CD4-positive, alpha-beta T cell (primary cell): ENCODE measurements at regions not wholly inside any gene's neighbourhood (a gene's known extent, or its start where the extent isn't known, plus 50 kb on each side); places are given as distances from the start of the nearest gene placed in this dataset.

Experiments
- ATAC-seq: fragments of 200-7000 bp; cut with Tn5 transposase; one replicate; pipeline ENCODE4 v1.10.0; 2022; ENCODE audit warnings: mild to moderate bottlenecking; ENCODE audit not compliant: poor library complexity
- CTCF ChIA-PET: fragments of 350-600 bp; sonication (Branson Sonifier 250); formaldehyde crosslinking; loops from one replicate; lab custom pipeline; 2021; ENCODE audit warnings: antibody characterized with exemption, inconsistent platforms; lab: Charles Lee
- POLR2A ChIA-PET: fragments of 350-600 bp; sonication (Branson Sonifier 250); formaldehyde crosslinking; loops from one replicate; lab custom pipeline; 2021; ENCODE audit warnings: antibody characterized with exemption, inconsistent platforms; lab: Charles Lee
- DNase-seq, 14 experiments: peaks; one replicate each; pipeline ENCODE4 v3.0.0-alpha.2; 2013 to 2020; ENCODE audit warnings: mixed read lengths in 2 of 14
- H3K27ac ChIP-seq, 2 donors: one replicate each; pipeline versions ENCODE4 v1.5.1 to v1.7.0; 2013; ENCODE audit warnings: low read length in 2 of 2, low read depth in 1 of 2, mild to moderate bottlenecking in 1 of 2
- H3K27me3 ChIP-seq, 2 experiments: 1 replicate in 1 of 2; 2 replicates in 1 of 2; pipeline versions ENCODE4 v1.6.1 to v1.7.0; 2013; ENCODE audit warnings: low read length in 2 of 2, control low read depth in 1 of 2, mild to moderate bottlenecking in 1 of 2, moderate library complexity in 1 of 2; ENCODE audit not compliant: insufficient read depth in 2 of 2, control insufficient read depth in 1 of 2
- H3K36me3 ChIP-seq: one replicate; pipeline ENCODE4 v1.6.1; 2013; ENCODE audit warnings: low read length, control low read depth; ENCODE audit not compliant: insufficient read depth
- H3K4me1 ChIP-seq: one replicate; pipeline ENCODE4 v1.6.1; 2013; ENCODE audit warnings: low read length, control low read depth; ENCODE audit not compliant: insufficient read depth
- H3K4me3 ChIP-seq: one replicate; pipeline ENCODE4 v1.5.1; 2013; ENCODE audit warnings: mild to moderate bottlenecking, low read length, moderate library complexity
- H3K9me3 ChIP-seq, 2 experiments: 1 replicate in 1 of 2; 2 replicates in 1 of 2; pipeline versions ENCODE4 v1.6.1 to v1.7.0; 2013; ENCODE audit warnings: low read length in 2 of 2, mild to moderate bottlenecking in 2 of 2, control low read depth in 1 of 2, moderate library complexity in 1 of 2; ENCODE audit not compliant: control insufficient read depth in 1 of 2, insufficient read depth in 1 of 2
- H3K27ac Mint-ChIP-seq: one replicate; pipeline ENCODE4 v1.8.0; 2020; ENCODE audit warnings: mixed read lengths
- H3K27me3 Mint-ChIP-seq: one replicate; pipeline ENCODE4 v1.8.0; 2021; ENCODE audit warnings: mixed read lengths
- H3K36me3 Mint-ChIP-seq: one replicate; pipeline ENCODE4 v1.8.0; 2021; ENCODE audit warnings: low read depth, mixed read lengths
- H3K4me1 Mint-ChIP-seq: one replicate; pipeline ENCODE4 v1.8.0; 2021; ENCODE audit warnings: low read depth, mixed read lengths
- H3K4me3 Mint-ChIP-seq: one replicate; pipeline ENCODE4 v1.8.0; 2020; ENCODE audit warnings: mild to moderate bottlenecking, mixed read lengths
- H3K9me3 Mint-ChIP-seq: one replicate; pipeline ENCODE4 v1.8.0; 2020; ENCODE audit warnings: mixed read lengths
- CTCF ChIP-seq: fragments of 200-600 bp; IDR thresholded peaks from one replicate; pipeline ENCODE4 v1.8.0; 2022; ENCODE audit warnings: antibody characterized with exemption, mild to moderate bottlenecking
- intact Hi-C, 2 experiments: fragments of 100-400 bp; cut with DNase I in 1 of 2; cut with micrococcal nuclease in 1 of 2; formaldehyde crosslinking; loops; one replicate each; pipeline versions ENCODE4 v1.15.1 to v1.9.0; 2023 to 2025; cut with DNase I, micrococcal nuclease

DNA sequence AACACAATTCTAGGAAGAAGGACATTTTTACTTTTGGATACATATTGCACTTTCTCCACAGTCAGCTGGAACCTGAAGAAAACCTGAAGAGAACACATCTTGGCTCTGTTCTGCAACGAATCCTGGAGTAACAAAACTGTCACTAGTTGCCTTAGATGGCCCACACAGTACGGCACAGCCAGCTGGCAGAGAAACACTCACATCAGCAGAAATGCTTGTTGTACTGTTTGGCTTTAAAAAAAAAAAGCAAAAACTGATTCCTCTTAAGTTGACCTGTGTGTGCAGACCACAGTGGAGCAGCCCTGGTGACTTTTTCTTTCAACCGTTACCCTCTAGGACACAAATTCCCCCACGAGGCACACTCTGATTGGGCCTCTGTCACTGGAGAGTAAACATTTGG lies 152.3 kb upstream of the TWIST2 start:
- intact Hi-C loops: no loop called here
- Histone ChIP-seq H3K27ac (no peak overlapping the region), H3K4me3 (no peak overlapping the region), H3K27me3 (no peaks in the 10 kb centered on the region), H3K36me3 (no peaks in the 10 kb centered on the region), H3K4me1 (no peaks in the 10 kb centered on the region), H3K9me3 (peaks cover 0 to 4% of the 10 kb centered on the region in 2 experiments)
- CTCF ChIA-PET: no interaction called here
- Mint-ChIP-seq H3K4me3 (no peak overlapping the region), H3K4me1 (no peaks in the 10 kb centered on the region), H3K27me3 (no peaks in the 10 kb centered on the region), H3K36me3 (no peaks in the 10 kb centered on the region), H3K27ac (no peak overlapping the region), H3K9me3 (no peaks in the 10 kb centered on the region)
- no peak for TF ChIP-seq CTCF
- DNase-seq: no peak
- POLR2A ChIA-PET: no interaction called here
- no peak for ATAC-seq

DNA sequence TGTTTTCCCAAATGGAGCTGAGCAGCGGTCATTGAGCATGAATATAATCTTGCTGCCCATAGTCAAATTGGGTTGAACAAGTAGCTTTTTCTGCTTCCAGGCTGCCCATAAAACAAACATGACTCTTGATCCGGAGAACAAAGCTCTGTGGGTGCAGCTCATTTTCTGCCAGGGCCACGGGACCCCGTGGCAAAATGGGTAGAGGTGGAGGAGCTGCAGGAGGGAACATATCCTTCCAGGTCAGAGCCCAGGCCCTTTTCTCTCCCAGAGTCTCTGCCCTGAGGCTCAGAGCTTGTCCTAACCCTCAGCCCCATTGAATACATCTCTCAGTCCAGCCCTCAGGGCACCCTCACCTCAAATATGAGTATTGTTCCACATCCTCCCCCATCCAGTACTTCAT lies 151.6 kb upstream of the TWIST2 start:
- intact Hi-C loops: no loop called here
- ChIA-PET CTCF (no interaction called here), POLR2A (no interaction called here)
- Histone ChIP-seq H3K36me3 (no peaks in the 10 kb centered on the region), H3K4me3 (no peak overlapping the region), H3K4me1 (no peaks in the 10 kb centered on the region), H3K9me3 (peaks cover 0 to 8% of the 10 kb centered on the region in 2 experiments), H3K27me3 (no peaks in the 10 kb centered on the region), H3K27ac (no peak overlapping the region)
- no peaks in the 10 kb centered on the region for H3K9me3 Mint-ChIP-seq
- no peaks in the 10 kb centered on the region for H3K36me3 Mint-ChIP-seq
- no peaks in the 10 kb centered on the region for H3K27me3 Mint-ChIP-seq
- ATAC-seq (no peak), DNase-seq (no peak)
- H3K27ac Mint-ChIP-seq: no peak overlapping the region
- H3K4me1 Mint-ChIP-seq: no peaks in the 10 kb centered on the region
- TF ChIP-seq CTCF: no peak
- H3K4me3 Mint-ChIP-seq: no peak overlapping the region

- intact Hi-C loops: no loop called here
- no peaks in the 10 kb centered on the region for H3K27me3 ChIP-seq
- H3K4me1 ChIP-seq: no peaks in the 10 kb centered on the region
- Mint-ChIP-seq H3K27me3 (no peaks in the 10 kb centered on the region), H3K4me3 (no peak overlapping the region), H3K9me3 (no peaks in the 10 kb centered on the region), H3K27ac (no peak overlapping the region), H3K4me1 (no peaks in the 10 kb centered on the region), H3K36me3 (no peaks in the 10 kb centered on the region)
- H3K36me3 ChIP-seq: no peaks in the 10 kb centered on the region
- CTCF ChIA-PET: no interaction called here
- H3K27ac ChIP-seq: no peak overlapping the region
- H3K4me3 ChIP-seq: no peak overlapping the region
- POLR2A ChIA-PET: no interaction called here
- no peak for TF ChIP-seq CTCF
- no peak for ATAC-seq
- no peak for DNase-seq
- peaks cover 0 to 9% of the 10 kb centered on the region in 2 experiments for H3K9me3 ChIP-seq
These were observed 151.1 kb upstream of the TWIST2 start for GRCh38 chr2:238696786-238697185.
